SK-N-MC (cell line): ENCODE measurements at regions not wholly inside any gene's neighbourhood (a gene's known extent, or its start where the extent isn't known, plus 50 kb on each side); places are given as distances from the start of the nearest gene placed in this dataset.

Experiments used
- EZH2 ChIP-seq: fragments of 200-600 bp; sonication (generic); IDR thresholded peaks from one replicate; pipeline ENCODE4 v1.6.1; 2017; ENCODE audit warnings: antibody characterized with exemption
- FOXP2 ChIP-seq: optimal IDR thresholded peaks from 2 replicates; pipeline ENCODE3; 2011; ENCODE audit warnings: mild to moderate bottlenecking, moderate library complexity; ENCODE audit not compliant: insufficient read depth; ENCODE audit errors: extremely low read length, control extremely low read depth
- POLR2AphosphoS5 ChIP-seq: IDR thresholded peaks from 2 replicates; pipeline ENCODE4 v1.6.1; 2012; ENCODE audit warnings: mild to moderate bottlenecking, low read depth, low read length, borderline replicate concordance

DNA sequence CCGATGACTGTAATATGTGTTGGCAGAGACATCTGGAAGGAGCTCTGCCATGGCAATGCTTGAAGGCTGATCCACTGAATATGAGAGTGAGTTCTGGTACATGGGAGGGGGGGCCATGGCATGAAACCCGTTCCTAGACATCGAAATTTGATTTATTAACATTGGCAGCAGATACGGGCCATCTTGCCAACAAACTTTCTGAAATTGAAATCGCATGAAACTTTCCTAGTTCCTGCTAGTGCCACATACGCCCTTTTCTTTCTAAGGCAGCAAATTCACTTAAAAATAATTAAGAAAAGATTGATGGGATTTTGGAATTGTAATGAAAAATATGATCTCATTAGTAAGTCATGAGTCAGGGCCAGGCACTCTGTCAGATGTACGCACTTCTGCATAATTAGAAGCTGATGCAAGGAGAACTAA lies 91.8 kb upstream of the KMT2C start:
- TF ChIP-seq FOXP2 (no peak), EZH2 (no peak), POLR2AphosphoS5 (no peak)
